ENCODE measurements at regions not wholly inside any gene's neighbourhood (a gene's known extent, or its start where the extent isn't known, plus 50 kb on each side); places are given as distances from the start of the nearest gene placed in this dataset.

- DNase-seq (ENCODE audit: low read depth, low spot score): no peak
These were observed 164.1 kb upstream of the ECI2 start for GRCh38 chr6:4299476-4299875.

- no peak for DNase-seq (ENCODE audit: low read depth, low spot score)
These were observed 162.0 kb upstream of the ECI2 start for GRCh38 chr6:4297348-4297747.

- no peak for DNase-seq (ENCODE audit: low read depth, low spot score)
These were observed 161.2 kb upstream of the ECI2 start for GRCh38 chr6:4296552-4296951.

GRCh38 chr6:4295783-4296155 is 160.4 kb upstream of the ECI2 start:
- no peak for DNase-seq (ENCODE audit: low read depth, low spot score)

GRCh38 chr6:4295058-4295782 is 159.8 kb upstream of the ECI2 start:
- no peak for DNase-seq (ENCODE audit: low read depth, low spot score)

GRCh38 chr6:4294636-4295035 is 159.3 kb upstream of the ECI2 start:
- DNase-seq (ENCODE audit: low read depth, low spot score): no peak

GRCh38 chr6:4291453-4292403 is 156.4 kb upstream of the ECI2 start:
- no peak for DNase-seq (ENCODE audit: low read depth, low spot score)

GRCh38 chr6:4289770-4290320 is 154.5 kb upstream of the ECI2 start:
- DNase-seq (ENCODE audit: low read depth, low spot score): no peak

- no peak for DNase-seq (ENCODE audit: low read depth, low spot score)
These were observed 152.5 kb upstream of the ECI2 start for GRCh38 chr6:4287811-4288244.

- DNase-seq (ENCODE audit: low read depth, low spot score): no peak
These were observed 152.0 kb upstream of the ECI2 start for GRCh38 chr6:4287372-4287771.

- DNase-seq (ENCODE audit: low read depth, low spot score): peak; percentile 91
These were observed 147.6 kb upstream of the ECI2 start for GRCh38 chr6:4282926-4283325.

- peak; percentile 85 for DNase-seq (ENCODE audit: low read depth, low spot score)
These were observed 146.2 kb upstream of the ECI2 start for GRCh38 chr6:4281341-4282293.

GRCh38 chr6:4280707-4281106 is 145.3 kb upstream of the ECI2 start:
- peak; percentile 31 for DNase-seq (ENCODE audit: low read depth, low spot score)

GRCh38 chr6:4280031-4280430 is 144.7 kb upstream of the ECI2 start:
- DNase-seq (ENCODE audit: low read depth, low spot score): no peak

GRCh38 chr6:4274382-4275082 is 139.2 kb upstream of the ECI2 start:
- no peak for DNase-seq (ENCODE audit: low read depth, low spot score)

GRCh38 chr6:4272996-4273395 is 137.6 kb upstream of the ECI2 start:
- DNase-seq (ENCODE audit: low read depth, low spot score): no peak

GRCh38 chr6:4271761-4272470 is 136.5 kb upstream of the ECI2 start:
- no peak for DNase-seq (ENCODE audit: low read depth, low spot score)

- DNase-seq (ENCODE audit: low read depth, low spot score): no peak
These were observed 135.4 kb upstream of the ECI2 start for GRCh38 chr6:4270776-4271175.

- no peak for DNase-seq (ENCODE audit: low read depth, low spot score)
These were observed 134.6 kb upstream of the ECI2 start for GRCh38 chr6:4270001-4270400.

GRCh38 chr6:4268171-4268570 is 132.8 kb upstream of the ECI2 start:
- no peak for DNase-seq (ENCODE audit: low read depth, low spot score)
